IPS-NIHi7 (cell line): ENCODE measurements at regions not wholly inside any gene's neighbourhood (a gene's known extent, or its start where the extent isn't known, plus 50 kb on each side); places are given as distances from the start of the nearest gene placed in this dataset.

Experiments used
- DNase-seq: peaks from one replicate; pipeline ENCODE4 v3.0.0; 2012; ENCODE audit warnings: mixed read lengths; ENCODE audit errors: extremely low spot score

DNA sequence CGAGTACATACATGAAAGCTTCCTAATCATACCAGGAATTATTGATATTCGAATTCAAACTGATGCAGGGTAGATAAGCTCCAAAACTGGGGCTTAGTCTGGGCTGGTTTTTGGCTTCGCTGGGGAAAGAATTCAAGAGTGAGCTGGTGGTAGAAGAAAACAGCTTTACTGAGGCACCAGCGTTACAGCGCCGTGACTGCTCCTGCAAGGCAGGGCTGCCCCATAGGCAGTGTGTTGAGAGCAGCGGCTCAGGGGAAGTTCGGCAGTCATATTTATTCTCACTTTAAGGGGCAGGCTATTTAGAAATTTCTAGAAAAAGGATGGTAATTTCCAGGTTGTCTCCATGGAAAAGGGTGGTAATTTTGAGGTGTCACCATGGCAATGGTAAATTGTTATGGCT, 292.6 kb upstream of the TCF4 start:
- DNase-seq: no peak

GRCh38 chr18:55879331-55879730, 291.3 kb upstream of the TCF4 start:
- no peak for DNase-seq

DNA sequence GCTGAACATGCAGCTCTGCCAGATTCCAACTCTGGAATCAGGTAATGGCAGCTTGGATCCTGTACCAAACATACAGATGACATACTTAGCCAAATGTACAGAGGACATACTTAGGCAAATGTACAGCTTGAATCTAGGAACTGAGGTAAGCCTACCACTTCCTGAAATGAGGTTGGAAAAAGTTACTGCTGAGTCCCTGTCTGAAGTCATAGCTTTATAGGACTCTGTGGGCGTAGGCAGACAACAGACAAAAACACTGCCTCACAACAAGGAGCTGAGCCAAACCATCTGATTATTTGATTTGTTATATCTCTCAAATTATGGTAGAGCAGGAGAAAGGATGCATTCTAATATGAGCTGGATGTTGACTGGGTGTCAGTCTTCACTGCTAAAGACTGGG, 290.2 kb upstream of the TCF4 start:
- DNase-seq: no peak

DNA sequence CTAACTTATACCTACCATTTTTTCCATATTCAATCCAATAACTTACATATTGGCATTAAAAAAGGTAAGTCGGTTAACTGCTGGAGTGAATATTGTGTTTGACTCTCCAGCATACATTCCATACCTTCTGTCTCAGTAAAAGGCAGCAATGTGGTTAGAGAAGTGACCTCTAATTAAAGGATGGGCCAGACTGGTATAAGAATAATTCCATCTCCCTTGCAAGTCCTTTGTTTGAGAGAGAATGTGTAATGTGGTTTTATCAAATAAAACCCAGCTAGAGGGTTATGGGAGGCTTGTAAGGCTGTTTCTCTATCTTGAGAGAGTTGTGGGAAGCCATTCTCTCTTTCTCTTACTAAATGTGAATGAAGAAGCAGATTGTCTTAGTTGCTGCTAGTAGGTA, 289.3 kb upstream of the TCF4 start:
- DNase-seq: no peak

DNA sequence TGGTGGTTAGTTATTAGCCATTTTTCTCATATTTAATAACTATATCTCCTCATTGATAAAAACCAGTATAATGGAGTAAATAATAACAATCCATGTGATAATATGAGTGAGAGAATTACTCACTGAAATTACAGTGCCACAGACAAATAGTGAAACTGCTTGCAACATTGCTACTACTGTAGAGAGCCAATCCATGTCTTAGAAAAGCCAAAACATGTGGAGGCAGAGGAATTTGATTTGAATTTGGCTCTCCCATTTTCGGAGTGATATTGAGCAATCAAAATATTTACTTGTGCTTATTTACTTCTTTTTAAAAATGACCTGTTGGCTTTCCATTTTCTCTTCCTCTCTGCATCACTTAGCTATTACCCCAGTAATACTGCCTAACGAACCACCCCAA, 288.3 kb upstream of the TCF4 start:
- no peak for DNase-seq

DNA sequence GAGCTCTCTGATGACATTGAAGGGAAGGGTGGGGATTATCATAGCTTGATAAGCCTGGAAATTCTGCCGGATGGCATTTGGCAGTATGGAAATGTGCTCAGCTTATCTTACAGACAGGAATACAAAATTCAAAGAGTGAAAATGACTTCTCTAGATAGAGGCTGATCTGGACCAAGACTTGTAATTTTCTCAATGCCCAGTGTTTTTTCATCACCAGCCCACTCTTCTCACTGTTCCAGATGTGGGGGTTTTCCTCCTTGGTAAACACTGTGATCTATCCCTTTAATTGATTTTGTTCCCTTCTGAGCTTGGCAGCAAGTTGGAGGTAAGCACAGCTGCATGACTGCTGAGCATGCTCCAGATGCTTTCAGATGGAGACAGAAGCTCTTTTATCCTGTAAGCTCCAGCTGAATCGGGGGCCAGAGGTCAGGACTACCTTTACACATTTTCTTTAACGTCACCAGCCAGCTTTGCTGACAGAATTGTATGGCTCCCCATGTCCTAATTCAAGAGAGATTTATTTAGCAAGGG, 287.4 kb upstream of the TCF4 start:
- DNase-seq: no peak

DNA sequence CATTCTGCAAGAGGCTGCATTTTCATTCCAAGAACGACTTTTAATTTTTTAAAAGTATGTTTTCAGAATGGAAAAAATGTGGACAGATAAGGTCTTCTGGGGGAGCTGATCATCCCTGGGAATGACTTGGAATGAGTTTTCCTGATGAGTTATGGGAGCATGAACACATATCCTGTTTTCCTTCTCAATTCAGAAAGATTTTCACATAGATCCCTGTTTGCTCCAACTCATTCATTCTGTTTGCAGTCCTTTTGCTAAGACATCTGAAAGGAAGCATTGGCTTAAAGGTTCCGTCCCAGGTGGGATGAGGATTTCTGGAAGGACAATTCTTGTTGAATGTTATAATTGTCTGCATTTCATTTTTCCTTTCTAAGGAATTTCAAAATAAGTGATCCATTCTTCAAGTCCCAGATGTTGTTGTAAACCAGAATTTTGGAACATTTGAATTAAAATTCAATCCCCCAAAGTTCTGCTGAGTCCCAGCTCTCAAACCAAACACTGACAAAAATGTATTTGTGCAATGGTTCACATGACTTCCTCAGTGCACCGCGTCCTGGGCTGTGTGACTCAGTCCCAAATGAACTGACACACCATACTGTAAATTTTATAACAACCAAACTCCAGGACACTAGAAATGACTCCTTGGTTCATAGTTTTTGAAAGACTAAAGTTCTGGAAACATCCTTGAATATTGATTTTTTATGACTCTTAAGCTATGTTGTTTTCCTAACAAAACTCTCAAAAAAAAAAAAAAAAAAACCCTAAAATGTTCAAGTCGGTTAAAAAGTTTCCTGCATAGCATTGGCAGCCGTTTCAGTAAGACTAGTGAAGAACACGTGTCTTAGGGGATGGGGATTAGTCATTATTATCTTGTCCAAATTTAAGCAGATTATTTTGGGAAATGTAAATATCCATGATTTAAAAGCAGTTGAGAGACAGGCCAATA, 281.8 kb upstream of the TCF4 start:
- no peak for DNase-seq

DNA sequence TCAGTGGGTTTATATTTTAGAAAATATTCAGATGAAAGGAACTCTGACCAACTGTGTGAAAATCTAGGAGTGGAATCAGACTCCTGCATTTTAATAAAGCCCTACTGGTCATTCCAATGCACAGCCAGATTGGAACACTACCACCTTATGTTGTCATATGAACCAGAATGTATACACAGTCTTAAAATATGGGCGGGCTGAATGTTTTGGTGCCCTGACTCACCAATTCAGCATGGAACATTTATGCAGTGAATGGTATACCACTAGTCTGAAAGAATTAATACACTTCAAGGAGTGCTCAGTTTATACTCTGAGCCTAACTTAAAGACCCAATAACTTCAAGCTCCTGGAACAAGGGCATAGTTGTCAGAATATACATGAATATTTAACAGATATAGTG, 280.9 kb upstream of the TCF4 start:
- DNase-seq: no peak

DNA sequence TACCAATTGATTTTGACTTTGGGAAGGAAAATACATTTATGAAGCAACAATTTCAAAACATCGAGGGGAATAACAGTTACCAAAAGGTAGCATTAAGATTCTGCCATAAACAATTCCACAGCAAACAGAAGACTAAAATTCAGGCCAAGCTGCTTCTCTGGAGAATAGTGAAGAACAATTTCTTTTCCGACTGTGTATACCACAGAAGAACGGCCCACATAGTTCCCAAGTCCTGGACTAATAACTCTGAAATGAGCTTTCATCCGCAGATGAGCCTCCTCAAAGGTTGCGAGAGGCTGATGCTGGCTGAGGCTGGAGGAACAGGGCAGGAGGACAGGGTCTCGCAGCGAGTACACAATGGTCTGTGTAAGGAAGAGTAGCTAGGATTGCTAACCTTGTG, 278.9 kb upstream of the TCF4 start:
- no peak for DNase-seq

- DNase-seq: no peak
These were observed 278.0 kb upstream of the TCF4 start for GRCh38 chr18:55866006-55866405.

DNA sequence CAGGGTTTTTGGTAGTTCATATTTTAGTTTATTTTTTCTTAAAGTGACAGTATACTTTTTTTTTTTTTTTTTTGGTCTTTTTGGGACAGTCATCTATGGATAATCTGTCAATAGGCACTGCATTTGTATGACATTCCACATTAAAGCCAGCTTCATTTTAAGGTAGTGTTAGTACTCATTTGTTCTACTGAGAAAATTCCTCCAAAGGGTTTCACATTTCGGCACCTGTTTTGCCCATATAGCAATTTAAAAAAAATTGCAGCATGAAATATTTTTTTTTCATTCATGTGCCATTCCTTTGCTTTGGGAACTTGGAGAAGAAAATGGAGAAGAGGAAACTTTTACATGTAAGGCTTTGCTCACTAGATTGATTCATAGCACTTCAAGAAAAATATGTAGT, 276.3 kb upstream of the TCF4 start:
- DNase-seq: no peak

GRCh38 chr18:55863876-55864275, 275.9 kb upstream of the TCF4 start:
- no peak for DNase-seq

DNA sequence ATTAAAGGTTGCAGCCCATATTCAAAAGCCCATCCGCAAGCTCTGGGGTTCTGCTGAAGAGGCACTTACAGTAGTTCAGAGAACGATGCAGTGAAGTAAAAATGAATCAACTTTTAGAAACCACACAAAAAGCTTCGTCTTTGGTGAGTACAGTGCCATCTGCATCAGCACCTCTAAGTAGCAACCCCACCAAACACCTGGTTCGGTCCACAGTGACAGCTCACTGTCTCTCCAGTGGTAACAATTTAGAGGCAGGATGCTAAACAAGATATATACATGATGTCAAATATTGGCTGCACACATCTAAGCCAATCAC, 275.4 kb upstream of the TCF4 start:
- no peak for DNase-seq

DNA sequence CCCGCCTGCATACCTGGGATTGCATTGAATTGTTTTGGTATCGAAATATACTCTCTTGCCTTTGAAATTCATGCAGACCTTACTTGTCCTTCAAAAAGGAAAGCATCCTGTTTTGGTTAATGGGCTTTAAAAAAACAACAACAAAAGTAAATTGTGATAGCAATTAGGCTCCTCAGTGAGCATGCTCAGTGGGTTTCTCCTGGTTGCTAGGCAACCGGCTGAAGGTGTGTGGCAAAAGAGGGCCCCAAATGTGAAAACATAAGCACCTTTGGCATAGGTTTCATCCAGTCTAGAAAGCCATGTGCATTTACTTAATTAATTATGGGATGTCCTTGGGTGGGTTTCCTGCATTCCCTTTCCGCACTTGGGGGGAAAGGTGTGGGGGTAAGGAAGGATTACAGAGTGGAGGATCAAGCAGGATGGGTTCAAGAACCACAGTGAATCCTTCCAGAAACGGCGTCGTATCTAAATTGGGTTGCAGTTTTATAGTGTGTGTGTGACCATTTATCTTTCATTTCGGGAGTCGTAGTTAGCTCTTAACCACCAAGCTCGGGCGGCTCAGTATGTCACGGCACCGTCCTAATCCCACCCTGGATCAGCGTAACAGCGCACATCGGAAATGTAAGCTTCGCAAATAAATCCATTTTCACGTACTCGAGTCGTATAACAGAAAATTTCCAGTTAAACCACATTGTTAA, 274.9 kb upstream of the TCF4 start:
- DNase-seq: peak; percentile 20

DNA sequence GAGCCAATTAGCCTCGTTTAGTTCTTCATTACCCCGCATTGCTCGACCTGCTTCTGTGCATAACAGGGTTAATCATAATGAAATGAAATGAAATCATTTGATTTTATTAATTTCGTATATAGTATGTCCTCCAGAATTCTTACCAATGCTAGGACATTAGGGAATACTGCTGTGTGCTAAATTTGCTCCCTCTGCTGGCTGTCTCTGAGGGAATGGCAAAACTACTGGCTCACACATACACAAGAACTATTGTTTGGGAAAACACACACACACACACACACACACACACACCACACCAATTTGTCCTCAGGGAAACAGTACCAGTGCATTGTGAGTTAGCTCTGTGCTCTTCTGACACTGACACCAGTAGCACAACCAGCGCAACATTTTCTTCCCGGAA, 273.3 kb upstream of the TCF4 start:
- peak; percentile 38 for DNase-seq

DNA sequence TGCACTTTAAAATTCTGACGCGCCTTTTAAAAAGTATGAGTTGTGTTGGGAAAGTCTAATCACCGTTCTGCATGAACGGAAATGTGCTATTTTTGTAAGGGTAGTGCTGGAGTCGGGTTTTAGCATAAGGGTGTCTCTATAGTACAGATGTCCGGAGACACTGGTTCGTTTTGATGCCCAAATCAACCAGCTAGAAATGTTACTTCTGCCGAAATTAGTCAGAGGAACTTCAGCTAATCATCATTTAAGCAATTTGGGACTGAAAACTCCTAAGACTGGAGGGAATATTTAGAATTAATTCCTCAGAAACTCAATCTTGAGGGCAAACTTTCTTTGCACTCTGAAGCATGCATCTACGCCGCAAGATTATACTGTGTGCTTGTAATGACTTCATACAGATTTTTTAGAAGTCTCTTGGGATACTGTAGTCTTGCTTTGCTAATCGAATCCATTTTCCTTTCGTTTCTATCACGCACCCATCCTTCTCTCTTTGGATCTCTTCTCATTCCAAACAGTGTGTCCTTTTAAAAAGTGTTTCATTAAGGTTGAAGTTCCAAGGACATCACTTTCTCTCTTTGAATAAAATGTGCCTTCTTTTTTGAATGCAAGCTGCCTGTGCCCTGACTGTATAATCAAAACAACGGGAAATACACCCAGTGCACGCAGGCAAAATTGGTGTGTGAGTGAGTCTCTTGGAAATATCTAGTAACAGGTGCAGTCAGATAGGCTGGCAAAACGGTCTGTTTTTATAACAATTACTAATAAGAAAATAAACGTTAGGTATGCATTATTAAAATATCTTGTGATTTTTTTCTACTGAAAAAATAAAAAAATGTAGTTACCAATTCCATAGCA, 270.9 kb upstream of the TCF4 start:
- DNase-seq: no peak

DNA sequence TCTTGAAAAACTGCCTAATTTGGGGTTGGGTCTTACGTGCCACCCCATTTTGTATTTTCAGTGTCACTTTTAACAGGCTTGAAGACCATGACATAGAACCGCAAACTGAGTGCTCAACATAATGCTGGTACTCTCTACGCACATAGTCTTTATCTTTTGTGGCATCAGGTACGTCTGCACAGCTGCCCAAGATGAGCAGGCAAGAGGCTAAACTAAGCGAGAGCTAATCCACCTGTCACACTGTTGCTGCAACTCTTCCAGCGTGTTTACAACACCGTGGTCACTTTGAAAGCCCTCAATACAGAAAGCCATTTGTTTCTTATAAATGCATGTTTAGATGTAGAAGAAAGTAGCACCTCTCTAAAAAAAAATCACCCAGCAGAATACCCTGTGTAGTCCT, 270.0 kb upstream of the TCF4 start:
- DNase-seq: no peak

DNA sequence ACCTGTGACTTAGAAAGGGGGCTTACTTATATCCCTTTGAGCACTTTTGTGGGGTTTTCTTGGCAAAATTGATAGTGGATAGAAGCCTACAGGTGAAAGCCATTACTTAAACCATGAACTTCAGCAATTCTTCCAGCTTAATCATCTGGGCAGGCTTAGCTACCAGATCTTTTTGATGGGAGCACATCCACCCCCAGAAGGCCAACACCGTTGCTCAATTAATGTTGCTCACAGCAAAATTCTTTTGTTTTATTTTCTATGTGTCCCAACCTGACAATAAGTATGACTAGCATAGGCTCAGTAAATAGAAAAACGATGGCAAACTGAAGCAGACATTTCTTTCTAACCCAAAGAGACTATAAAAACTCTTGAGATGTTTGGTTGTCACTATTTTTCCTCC, 269.4 kb upstream of the TCF4 start:
- DNase-seq: no peak

DNA sequence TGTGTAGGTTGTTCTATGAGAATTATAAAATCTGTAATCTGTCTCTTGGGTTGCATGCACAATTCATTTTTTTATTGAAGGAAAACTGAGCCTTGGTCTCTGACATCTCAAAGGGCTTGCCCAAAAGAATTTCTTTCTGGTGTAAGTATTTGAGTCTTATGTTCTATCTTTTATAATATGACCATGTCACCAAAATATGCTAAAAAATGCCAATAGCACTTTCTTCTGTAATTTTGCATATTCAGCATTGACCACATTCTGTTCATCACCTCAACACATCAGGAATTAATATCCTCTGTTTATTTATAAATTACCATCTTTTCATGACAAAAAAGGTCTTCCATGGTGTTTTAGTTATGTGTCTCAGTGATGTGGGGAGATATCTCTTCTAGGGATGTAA, 268.7 kb upstream of the TCF4 start:
- DNase-seq: no peak

DNA sequence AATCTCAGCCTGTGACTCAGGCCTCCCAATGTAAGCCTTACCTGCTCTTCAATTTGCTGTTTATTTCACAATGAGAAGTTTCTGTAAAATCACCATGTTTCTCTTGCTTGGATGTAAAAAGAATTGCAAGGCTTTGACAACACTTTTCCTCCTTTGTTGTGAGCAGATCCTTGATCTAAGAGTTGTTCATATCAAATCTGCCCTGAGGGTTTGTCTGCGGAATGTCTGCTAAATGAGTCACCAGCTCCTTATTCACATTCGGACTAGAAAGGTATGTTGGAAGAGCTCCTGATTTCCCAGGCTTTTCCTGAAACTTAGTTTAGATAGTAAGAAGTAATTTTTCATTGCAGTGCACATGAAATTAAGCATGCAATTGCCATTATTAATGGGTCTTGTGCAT, 268.2 kb upstream of the TCF4 start:
- DNase-seq: peak; percentile 43

DNA sequence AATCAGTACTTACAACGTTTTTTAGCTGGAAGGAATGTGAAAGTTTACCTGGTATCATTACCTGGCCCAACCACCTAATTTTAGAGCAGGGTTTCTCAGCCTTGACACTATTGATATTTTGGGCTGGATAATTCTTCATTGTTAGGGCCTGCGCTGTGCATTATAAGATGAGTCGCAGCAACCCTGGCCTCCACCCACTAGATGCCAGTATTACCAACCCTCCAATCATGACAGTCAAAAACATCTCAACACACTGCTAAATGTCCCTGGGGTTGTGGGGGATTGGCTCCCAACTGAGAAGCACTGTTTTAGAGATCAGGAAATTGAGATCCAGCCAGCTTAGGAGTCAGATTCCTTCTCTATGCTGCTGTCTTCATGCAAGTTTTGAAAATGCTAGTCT, 265.3 kb upstream of the TCF4 start:
- no peak for DNase-seq

DNA sequence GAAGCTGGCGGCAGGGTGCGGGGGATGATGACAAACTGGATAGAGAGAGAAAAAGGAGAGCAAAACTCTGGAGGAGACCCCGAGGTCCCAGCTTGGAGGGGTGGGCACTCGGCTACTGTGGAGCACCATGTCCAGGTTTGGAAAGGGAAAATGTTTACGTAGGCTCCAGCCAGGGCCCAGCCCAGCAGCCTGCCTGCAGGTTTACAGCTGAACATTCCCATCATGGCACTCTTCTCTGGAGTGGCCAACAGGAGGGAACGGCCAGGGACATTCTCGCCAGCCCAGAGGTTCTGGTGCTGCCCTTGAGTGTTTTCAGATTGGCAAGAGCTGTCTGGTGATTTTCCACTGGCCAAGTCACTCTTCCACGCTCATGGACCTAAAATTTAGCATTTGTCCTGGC, 262.9 kb upstream of the TCF4 start:
- DNase-seq: no peak
